HepG2 (cell line): ENCODE measurements at regions not wholly inside any gene's neighbourhood (a gene's known extent, or its start where the extent isn't known, plus 50 kb on each side); places are given as distances from the start of the nearest gene placed in this dataset.

Experiments used
- ATAC-seq: fragments of 200-7000 bp; cut with Tn5 transposase; 3 replicates; pipeline ENCODE4 v1.9.1; 2020; ENCODE audit warnings: mild to moderate bottlenecking, moderate library complexity
- BruUV-seq: library from RNA; stranded (reverse); fragments of 400-500 nt; replicated peaks from 2 replicates; lab custom pipeline; 2021; lab: Mats Ljungman, UMichigan
- CTCF ChIA-PET: fragments of 300-600 bp; formaldehyde crosslinking; extraction: SDS; loops from one replicate; lab custom pipeline; 2021; ENCODE audit warnings: low total read pairs, inconsistent platforms, low intra/inter-chr PET ratio; lab: Yijun Ruan, JAX
- POLR2A ChIA-PET: fragments of 350-600 bp; sonication (Branson Sonifier 250); formaldehyde crosslinking; loops from one replicate; lab custom pipeline; 2020; ENCODE audit warnings: antibody characterized with exemption, inconsistent platforms; lab: Yijun Ruan, JAX
- DNase-seq: peaks from one replicate; pipeline ENCODE4 v3.0.0-alpha.2; 2015; ENCODE audit warnings: low spot score
- FAIRE-seq: peaks from 3 replicates; lab custom pipeline; 2011; peaks lifted over from hg19 to GRCh38; lab: Jason Lieb, UNC
- H2AFZ ChIP-seq: one replicate; pipeline ENCODE4 v1.6.1; 2011; ENCODE audit warnings: low read length, inconsistent platforms
- H3K27ac ChIP-seq: fragments of 300-600 bp; 3 replicates; pipeline ENCODE4 v1.8.0; 2011; ENCODE audit warnings: mixed run types, mild to moderate bottlenecking, mixed read lengths, low read length, inconsistent platforms; ENCODE audit not compliant: insufficient read depth; ENCODE audit errors: extremely low read length
- H3K27me3 ChIP-seq, 2 experiments: fragments of 200-600 bp in 1 of 2; 2 replicates in 1 of 2; 3 replicates in 1 of 2; pipeline versions ENCODE4 v1.6.0 to v1.8.0; 2011; ENCODE audit warnings: low read length in 2 of 2, mild to moderate bottlenecking in 2 of 2, moderate library complexity in 2 of 2, inconsistent platforms in 1 of 2; ENCODE audit not compliant: insufficient read depth in 2 of 2, control insufficient read depth in 1 of 2
- H3K36me3 ChIP-seq, 2 experiments: fragments of 200-600 bp in 1 of 2; replicated peaks in 1 of 2; 2 replicates in 1 of 2; 3 replicates in 1 of 2; pipeline versions ENCODE4 v1.5.1 to v1.8.0; 2011; ENCODE audit warnings: low read length in 2 of 2, inconsistent platforms in 1 of 2; ENCODE audit not compliant: insufficient read depth in 2 of 2, control insufficient read depth in 1 of 2
- H3K4me1 ChIP-seq: 2 replicates; pipeline ENCODE4 v1.5.1; 2012; ENCODE audit warnings: low read length, inconsistent platforms; ENCODE audit not compliant: insufficient read depth
- H3K4me2 ChIP-seq: 2 replicates; pipeline ENCODE4 v1.6.0; 2011; ENCODE audit warnings: low read depth, low read length, inconsistent platforms
- H3K4me3 ChIP-seq, 3 experiments: fragments of 200-600 bp in 1 of 3; sonication (generic), shearing (Covaris generic) in 1 of 3; replicated peaks in 1 of 3; 2 replicates each; pipeline ENCODE4 v1.5.1; 2011 to 2016; ENCODE audit warnings: low read length in 3 of 3, inconsistent platforms in 2 of 3, low read depth in 2 of 3, mild to moderate bottlenecking in 2 of 3, control low read depth in 1 of 3, mixed read lengths in 1 of 3; ENCODE audit not compliant: insufficient read depth in 1 of 3
- H3K79me2 ChIP-seq: one replicate; pipeline ENCODE4 v1.6.1; 2011; ENCODE audit warnings: low read length, inconsistent platforms; ENCODE audit not compliant: insufficient read depth
- H3K9ac ChIP-seq: 2 replicates; pipeline ENCODE4 v1.6.0; 2011; ENCODE audit warnings: mild to moderate bottlenecking, low read depth, low read length, inconsistent platforms; ENCODE audit not compliant: insufficient read depth
- H3K9me3 ChIP-seq: 2 replicates; pipeline ENCODE4 v1.5.1; 2012; ENCODE audit warnings: mild to moderate bottlenecking, low read length
- H4K20me1 ChIP-seq: 2 replicates; pipeline ENCODE4 v1.6.0; 2011; ENCODE audit warnings: inconsistent platforms, mild to moderate bottlenecking, low read length, moderate library complexity; ENCODE audit not compliant: insufficient read depth
- CEBPG ChIP-seq: IDR thresholded peaks from 2 replicates; pipeline ENCODE4 v1.6.1; 2016
- CREB1 ChIP-seq, 2 experiments: fragments of 450-650 bp in 1 of 2; IDR thresholded peaks; 2 replicates each; pipeline ENCODE4 v1.6.1; 2016 to 2017; ENCODE audit warnings: control low read depth in 1 of 2, mild to moderate bottlenecking in 1 of 2, missing compliant biosample characterization in 1 of 2, missing genetic modification characterization in 1 of 2
- GLMP ChIP-seq: sonication (generic); formaldehyde crosslinking; IDR thresholded peaks from 2 replicates; pipeline ENCODE4 v1.9.0; 2021; ENCODE audit warnings: missing genetic modification reagents, mild to moderate bottlenecking, borderline replicate concordance
- GRHL1 ChIP-seq: sonication (generic); formaldehyde crosslinking; conservative IDR thresholded peaks from 2 replicates; pipeline ENCODE4 v1.8.0; 2022; ENCODE audit warnings: missing genetic modification reagents
- MED1 ChIP-seq: sonication (generic); formaldehyde crosslinking; IDR thresholded peaks from 2 replicates; pipeline ENCODE4 v1.4.0; 2020; ENCODE audit warnings: missing genetic modification reagents
- NONO ChIP-seq, 2 experiments: fragments of 450-650 bp in 1 of 2; sonication (generic) in 1 of 2; formaldehyde crosslinking in 1 of 2; IDR thresholded peaks in 1 of 2; conservative IDR thresholded peaks in 1 of 2; 2 replicates each; pipeline versions ENCODE4 v1.6.1 to v1.8.0; 2017 to 2022; ENCODE audit warnings: mild to moderate bottlenecking in 1 of 2, missing genetic modification reagents in 1 of 2, moderate library complexity in 1 of 2
- PCBP2 ChIP-seq: fragments of 200-400 bp; formaldehyde crosslinking; optimal IDR thresholded peaks from 2 replicates; pipeline ENCODE3; 2018; ENCODE audit warnings: low read length, low read depth; ENCODE audit not compliant: poor library complexity, severe bottlenecking
- RBFOX2 ChIP-seq: fragments of 200-400 bp; formaldehyde crosslinking; IDR thresholded peaks from 2 replicates; pipeline ENCODE4 v1.6.1; 2017; ENCODE audit warnings: low read depth, mild to moderate bottlenecking, low read length
- THRA ChIP-seq: sonication (generic); formaldehyde crosslinking; IDR thresholded peaks from 2 replicates; pipeline ENCODE4 v1.4.0; 2020; ENCODE audit warnings: missing genetic modification reagents, borderline replicate concordance
- ZNF510 ChIP-seq: sonication (generic); formaldehyde crosslinking; IDR thresholded peaks from 2 replicates; pipeline ENCODE4 v1.4.0; 2020; ENCODE audit warnings: low read depth, mild to moderate bottlenecking, missing genetic modification reagents
- ZNF549 ChIP-seq: sonication (generic); formaldehyde crosslinking; IDR thresholded peaks from 2 replicates; pipeline ENCODE4 v1.5.0; 2020; ENCODE audit warnings: missing genetic modification reagents
- ZNF784 ChIP-seq: sonication (generic); formaldehyde crosslinking; IDR thresholded peaks from 2 replicates; pipeline ENCODE4 v1.5.1; 2020; ENCODE audit warnings: missing genetic modification reagents, mild to moderate bottlenecking, borderline replicate concordance
- ZNF792 ChIP-seq: IDR thresholded peaks from 2 replicates; pipeline ENCODE4 v1.6.1; 2016
- ZNF83 ChIP-seq: sonication (generic); formaldehyde crosslinking; IDR thresholded peaks from 2 replicates; pipeline ENCODE4 v1.4.0; 2020; ENCODE audit warnings: missing genetic modification reagents, mild to moderate bottlenecking, borderline replicate concordance
- WGBS: methylation state at CpG from one replicate; pipeline ENCODE4 v1.1.6; 2017; ENCODE audit warnings: low lambda C conversion rate; 5-methylcytosine and 5-hydroxymethylcytosine counted together
- in situ Hi-C: cut with HindIII; loops from 2 replicates; pipeline ENCODE4 v1.10.0; 2017; ENCODE audit warnings: low pct_unique_long_range_greater_than_20kb; ENCODE audit not compliant: extremely low pct_ligation_motif_present
- intact Hi-C: fragments of 100-400 bp; cut with micrococcal nuclease; formaldehyde crosslinking; loops from one replicate; pipeline ENCODE4 v1.10.0; 2022; ENCODE audit not compliant: unreplicated experiment
- TF ChIP-seq, protein P1 (sequence below): sonication (generic); formaldehyde crosslinking; IDR thresholded peaks from 2 replicates; pipeline ENCODE4 v1.5.0; 2020; ENCODE audit warnings: mild to moderate bottlenecking, missing genetic modification reagents, moderate library complexity
- TF ChIP-seq, protein P2 (sequence below): sonication (generic); formaldehyde crosslinking; IDR thresholded peaks from 2 replicates; pipeline ENCODE4 v1.9.0; 2021; ENCODE audit warnings: missing genetic modification reagents, borderline replicate concordance

GRCh38 chr6:148179786-148180185 lies 162.9 kb upstream of the SASH1 start (continued):
- TF ChIP-seq, protein P1, sequence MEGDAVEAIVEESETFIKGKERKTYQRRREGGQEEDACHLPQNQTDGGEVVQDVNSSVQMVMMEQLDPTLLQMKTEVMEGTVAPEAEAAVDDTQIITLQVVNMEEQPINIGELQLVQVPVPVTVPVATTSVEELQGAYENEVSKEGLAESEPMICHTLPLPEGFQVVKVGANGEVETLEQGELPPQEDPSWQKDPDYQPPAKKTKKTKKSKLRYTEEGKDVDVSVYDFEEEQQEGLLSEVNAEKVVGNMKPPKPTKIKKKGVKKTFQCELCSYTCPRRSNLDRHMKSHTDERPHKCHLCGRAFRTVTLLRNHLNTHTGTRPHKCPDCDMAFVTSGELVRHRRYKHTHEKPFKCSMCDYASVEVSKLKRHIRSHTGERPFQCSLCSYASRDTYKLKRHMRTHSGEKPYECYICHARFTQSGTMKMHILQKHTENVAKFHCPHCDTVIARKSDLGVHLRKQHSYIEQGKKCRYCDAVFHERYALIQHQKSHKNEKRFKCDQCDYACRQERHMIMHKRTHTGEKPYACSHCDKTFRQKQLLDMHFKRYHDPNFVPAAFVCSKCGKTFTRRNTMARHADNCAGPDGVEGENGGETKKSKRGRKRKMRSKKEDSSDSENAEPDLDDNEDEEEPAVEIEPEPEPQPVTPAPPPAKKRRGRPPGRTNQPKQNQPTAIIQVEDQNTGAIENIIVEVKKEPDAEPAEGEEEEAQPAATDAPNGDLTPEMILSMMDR, result peak; percentile 50
- TF ChIP-seq, protein P2, sequence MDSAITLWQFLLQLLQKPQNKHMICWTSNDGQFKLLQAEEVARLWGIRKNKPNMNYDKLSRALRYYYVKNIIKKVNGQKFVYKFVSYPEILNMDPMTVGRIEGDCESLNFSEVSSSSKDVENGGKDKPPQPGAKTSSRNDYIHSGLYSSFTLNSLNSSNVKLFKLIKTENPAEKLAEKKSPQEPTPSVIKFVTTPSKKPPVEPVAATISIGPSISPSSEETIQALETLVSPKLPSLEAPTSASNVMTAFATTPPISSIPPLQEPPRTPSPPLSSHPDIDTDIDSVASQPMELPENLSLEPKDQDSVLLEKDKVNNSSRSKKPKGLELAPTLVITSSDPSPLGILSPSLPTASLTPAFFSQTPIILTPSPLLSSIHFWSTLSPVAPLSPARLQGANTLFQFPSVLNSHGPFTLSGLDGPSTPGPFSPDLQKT, result no peak
- no peak for TF ChIP-seq GRHL1 (CRISPR knock-in tag)
- TF ChIP-seq PCBP2, result no peak
- no peak for TF ChIP-seq ZNF83 (CRISPR knock-in tag)
- TF ChIP-seq MED1 (CRISPR knock-in tag), result no peak
- no peak for TF ChIP-seq CEBPG (CRISPR knock-in tag)

GRCh38 chr6:148182378-148182777 lies 160.3 kb upstream of the SASH1 start:
- peaks cover 7% of the 10 kb centered on the region for H3K4me1 ChIP-seq
- intact Hi-C loops (no loop called here), in situ Hi-C loops (no loop called here)
- ChIA-PET POLR2A (no interaction called here), CTCF (no interaction called here)
- DNase-seq (no peak), ATAC-seq (no peak), FAIRE-seq (no peak)
- H3K36me3 ChIP-seq, result no peaks in the 10 kb centered on the region
- 34% methylated on average over 4 of the region's 4 CpGs for WGBS
- H3K27ac ChIP-seq, result no peak overlapping the region
- H2AFZ ChIP-seq, result no peak overlapping the region
- H3K9ac ChIP-seq, result no peak overlapping the region
- H3K79me2 ChIP-seq, result no peaks in the 10 kb centered on the region
- no peak overlapping the region for H3K4me3 ChIP-seq
- BruUV-seq, result no TSS peak
- no peaks in the 10 kb centered on the region for H4K20me1 ChIP-seq
- H3K4me2 ChIP-seq, result no peak overlapping the region
- no peaks in the 10 kb centered on the region for H3K9me3 ChIP-seq
- H3K27me3 ChIP-seq, result no peaks in the 10 kb centered on the region
- TF ChIP-seq RBFOX2 (no peak), CREB1 (IDR thresholded peaks at IDR 0.05) (no peak), CREB1 (CRISPR knock-in tag; IDR thresholded peaks at IDR 0.05) (no peak), ZNF792 (no peak), ZNF510 (CRISPR knock-in tag) (no peak), ZNF784 (CRISPR knock-in tag) (no peak), ZNF549 (CRISPR knock-in tag) (no peak), GLMP (no peak), THRA (CRISPR knock-in tag) (no peak), NONO (IDR thresholded peaks at IDR 0.05) (no peak), NONO (CRISPR knock-in tag; conservative IDR thresholded peaks at IDR 0.05) (no peak)
